Kidney tubule cell (primary cell): ENCODE measurements at regions not wholly inside any gene's neighbourhood (a gene's known extent, or its start where the extent isn't known, plus 50 kb on each side); places are given as distances from the start of the nearest gene placed in this dataset.

Experiments used
- DNase-seq: peaks from one replicate; pipeline ENCODE4 v3.0.0-alpha.2; 2018; ENCODE audit warnings: low spot score

GRCh38 chr5:35477911-35478310 is 139.8 kb upstream of the SPEF2 start:
- no peak for DNase-seq

- no peak for DNase-seq
Measured at GRCh38 chr5:35477321-35477720, 140.3 kb upstream of the SPEF2 start.

- no peak for DNase-seq
Measured at GRCh38 chr5:35476797-35477196, 140.9 kb upstream of the SPEF2 start.

GRCh38 chr5:35476036-35476435 is 141.6 kb upstream of the SPEF2 start:
- DNase-seq: no peak

GRCh38 chr5:35473589-35473988 is 144.1 kb upstream of the SPEF2 start:
- no peak for DNase-seq

GRCh38 chr5:35470866-35471265 is 146.8 kb upstream of the SPEF2 start:
- DNase-seq: peak; percentile 60

GRCh38 chr5:35468811-35469210 is 148.9 kb upstream of the SPEF2 start:
- no peak for DNase-seq

- no peak for DNase-seq
Measured at GRCh38 chr5:35466746-35467145, 150.9 kb upstream of the SPEF2 start.

GRCh38 chr5:35464757-35465156 is 152.9 kb upstream of the SPEF2 start:
- no peak for DNase-seq

GRCh38 chr5:35461530-35461929 is 156.1 kb upstream of the SPEF2 start:
- DNase-seq: peak; percentile 30

GRCh38 chr5:35458824-35459207 is 158.8 kb upstream of the SPEF2 start:
- DNase-seq: peak; percentile 2

- DNase-seq: no peak
Measured at GRCh38 chr5:35457912-35458823, 159.5 kb upstream of the SPEF2 start.

- DNase-seq: peak; percentile 13
Measured at GRCh38 chr5:35456506-35456905, 161.2 kb upstream of the SPEF2 start.

GRCh38 chr5:35454011-35454525 is 163.6 kb upstream of the SPEF2 start:
- no peak for DNase-seq

- peak; percentile 19 for DNase-seq
Measured at GRCh38 chr5:35443803-35444595, 173.7 kb upstream of the SPEF2 start.

GRCh38 chr5:35442885-35443639 is 174.6 kb upstream of the SPEF2 start:
- DNase-seq: no peak

GRCh38 chr5:35440409-35440808 is 177.3 kb upstream of the SPEF2 start:
- DNase-seq: no peak

GRCh38 chr5:35438786-35439185 is 178.9 kb upstream of the SPEF2 start:
- DNase-seq: peak; percentile 59

- no peak for DNase-seq
Measured at GRCh38 chr5:35438288-35438687, 179.4 kb upstream of the SPEF2 start.

- DNase-seq: peak; percentile 60
Measured at GRCh38 chr5:35436400-35437057, 181.1 kb upstream of the SPEF2 start.

GRCh38 chr5:35430381-35431162 is 187.1 kb upstream of the SPEF2 start:
- DNase-seq: peak; percentile 52
